Ovary (tissue), 7 donors: ENCODE measurements at regions not wholly inside any gene's neighbourhood (a gene's known extent, or its start where the extent isn't known, plus 50 kb on each side); places are given as distances from the start of the nearest gene placed in this dataset.

Source experiments
- DNase-seq, 5 donors: peaks; one replicate each; pipeline ENCODE4 v3.0.0-alpha.2; 2019 to 2020
- H3K27ac ChIP-seq, 2 donors: fragments of 200-600 bp; one replicate each; pipeline versions ENCODE4 v1.5.1 to v1.8.0; 2019 to 2022
- H3K27me3 ChIP-seq: fragments of 200-600 bp; one replicate; pipeline ENCODE4 v1.8.0; 2022
- H3K36me3 ChIP-seq: fragments of 200-600 bp; sonication (generic); one replicate; pipeline ENCODE4 v1.5.1; 2019
- H3K4me1 ChIP-seq: one replicate; pipeline ENCODE4 v1.8.1; 2013; ENCODE audit warnings: mild to moderate bottlenecking, moderate library complexity; ENCODE audit not compliant: insufficient read depth
- H3K4me3 ChIP-seq: fragments of 200-600 bp; sonication (generic); one replicate; pipeline ENCODE4 v1.5.1; 2017
- H3K9me3 ChIP-seq, 2 donors: fragments of 200-600 bp in 1 of 2; sonication (generic) in 1 of 2; one replicate each; pipeline versions ENCODE4 v1.5.1 to v1.8.1; 2013 to 2019; ENCODE audit warnings: mild to moderate bottlenecking in 1 of 2, moderate library complexity in 1 of 2
- EP300 ChIP-seq: sonication (generic); formaldehyde crosslinking; IDR thresholded peaks from one replicate; pipeline ENCODE4 v1.6.1; 2017; ENCODE audit warnings: antibody characterized with exemption
- POLR2A ChIP-seq: fragments of 450-650 bp; IDR thresholded peaks from one replicate; pipeline ENCODE4 v1.6.1; 2017; ENCODE audit warnings: antibody characterized with exemption, mild to moderate bottlenecking, moderate library complexity
- WGBS, 3 donors: extraction: QIAGEN DNeasy Blood & Tissue Kit in 1 of 3; methylation state at CpG; one replicate each; pipeline versions ENCODE4 v1.1.5 to v1.1.7; 2013 to 2017; 5-methylcytosine and 5-hydroxymethylcytosine counted together
- intact Hi-C, 4 donors: fragments of 100-400 bp; cut with DNase I; formaldehyde crosslinking; loops; one replicate each; pipeline versions ENCODE4 v1.11.0 to v1.15.1; 2022 to 2023
- TF ChIP-seq, protein P1 (sequence below), 3 donors: fragments of 450-650 bp in 2 of 3; fragments of 200-600 bp in 1 of 3; IDR thresholded peaks; one replicate each; pipeline versions ENCODE4 v1.5.1 to v1.8.0; 2016 to 2022; ENCODE audit warnings: antibody characterized with exemption in 3 of 3, mild to moderate bottlenecking in 1 of 3
- donor health status: DM: no; HTN: no; CAD: no; lungs with moderate emphysema.
- donor health status: DM: no; HTN: no; CAD: no.
- donor health status: Bipolar disorder and iron deficiency.
- donor health status: DM: no; HTN: no; CAD: no.
- donor health status: DM: yes; HTN: yes; CAD: no.

DNA sequence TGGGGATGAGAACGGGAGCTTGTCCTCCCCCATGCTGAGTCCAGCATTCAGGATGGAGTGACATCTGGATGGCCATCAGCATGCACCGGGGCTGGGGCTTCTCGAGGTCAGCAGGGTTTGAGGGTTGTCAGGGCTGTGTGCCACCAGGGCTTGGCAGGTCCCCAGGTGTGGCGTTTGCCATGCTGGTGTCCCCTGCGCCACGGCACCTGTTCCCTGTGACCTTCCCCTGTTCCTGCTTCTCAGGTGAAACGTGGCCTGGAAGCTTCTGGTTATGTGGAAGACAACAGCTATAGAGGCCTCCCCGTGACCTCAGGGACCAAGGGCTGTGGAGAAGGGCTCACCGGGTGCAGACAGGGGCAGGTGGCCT, 152.4 kb downstream of the KIF26A start:
- DNase-seq: peak; percentile 5 to 32 (median 18)
- WGBS, 3 donors: 76 to 83% (median 76%) methylated on average over 9 of the region's 9 CpGs
- no peak overlapping the region for H3K27ac ChIP-seq

DNA sequence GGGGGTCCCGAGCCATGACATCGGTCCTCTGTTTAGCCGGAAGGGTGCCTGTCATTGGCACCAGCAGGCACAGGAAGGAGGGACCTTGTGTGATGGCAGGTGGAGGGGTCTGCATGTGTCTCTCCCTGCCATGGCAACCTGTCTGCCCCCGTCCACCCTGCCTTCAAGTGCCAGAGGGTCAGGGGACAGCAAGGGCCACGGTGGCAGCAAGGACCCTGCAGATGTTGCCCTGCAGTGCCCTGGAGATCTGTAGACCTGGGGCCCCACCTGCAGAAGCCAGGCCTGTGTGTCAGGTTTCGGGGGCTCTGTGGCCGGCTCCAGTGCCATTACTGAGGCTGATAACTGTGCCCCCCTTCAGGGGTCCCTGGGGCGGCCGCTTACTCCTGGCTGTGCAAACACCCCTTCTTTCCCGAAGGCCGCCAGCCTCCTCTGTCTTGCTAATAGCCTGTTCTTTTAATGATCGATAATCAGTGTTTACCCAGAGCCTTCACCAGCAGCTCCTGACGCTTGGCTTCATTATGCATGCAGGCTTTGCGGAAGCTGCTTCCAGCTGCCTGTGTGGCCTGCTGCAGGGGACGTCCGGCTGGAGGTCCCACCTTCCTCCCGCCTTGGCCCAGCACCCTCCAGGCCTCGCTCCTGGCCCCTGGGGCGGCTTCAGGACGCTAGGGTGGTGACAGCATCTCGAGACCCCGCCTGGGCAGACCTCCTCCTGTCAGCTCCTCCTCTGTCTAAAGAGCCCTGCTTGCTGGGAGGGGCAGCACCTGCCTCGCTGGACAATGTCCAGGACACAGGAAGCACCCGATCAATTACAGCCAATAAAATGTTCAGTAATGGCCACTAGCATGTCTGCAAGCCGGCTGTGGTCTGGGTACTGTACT, 153.0 kb downstream of the KIF26A start:
- TF ChIP-seq POLR2A (no peak), EP300 (no peak)
- TF ChIP-seq, protein P1, sequence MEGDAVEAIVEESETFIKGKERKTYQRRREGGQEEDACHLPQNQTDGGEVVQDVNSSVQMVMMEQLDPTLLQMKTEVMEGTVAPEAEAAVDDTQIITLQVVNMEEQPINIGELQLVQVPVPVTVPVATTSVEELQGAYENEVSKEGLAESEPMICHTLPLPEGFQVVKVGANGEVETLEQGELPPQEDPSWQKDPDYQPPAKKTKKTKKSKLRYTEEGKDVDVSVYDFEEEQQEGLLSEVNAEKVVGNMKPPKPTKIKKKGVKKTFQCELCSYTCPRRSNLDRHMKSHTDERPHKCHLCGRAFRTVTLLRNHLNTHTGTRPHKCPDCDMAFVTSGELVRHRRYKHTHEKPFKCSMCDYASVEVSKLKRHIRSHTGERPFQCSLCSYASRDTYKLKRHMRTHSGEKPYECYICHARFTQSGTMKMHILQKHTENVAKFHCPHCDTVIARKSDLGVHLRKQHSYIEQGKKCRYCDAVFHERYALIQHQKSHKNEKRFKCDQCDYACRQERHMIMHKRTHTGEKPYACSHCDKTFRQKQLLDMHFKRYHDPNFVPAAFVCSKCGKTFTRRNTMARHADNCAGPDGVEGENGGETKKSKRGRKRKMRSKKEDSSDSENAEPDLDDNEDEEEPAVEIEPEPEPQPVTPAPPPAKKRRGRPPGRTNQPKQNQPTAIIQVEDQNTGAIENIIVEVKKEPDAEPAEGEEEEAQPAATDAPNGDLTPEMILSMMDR (IDR thresholded peaks at IDR 0.05): no peak
- Histone ChIP-seq H3K4me3 (no peak overlapping the region), H3K9me3 (no peaks in the 10 kb centered on the region), H3K27me3 (no peaks in the 10 kb centered on the region), H3K36me3 (no peaks in the 10 kb centered on the region), H3K27ac (no peak overlapping the region), H3K4me1 (peaks cover 6% of the 10 kb centered on the region)
- 52 to 64% (median 60%) methylated on average over 21 to 25 of the region's 25 CpGs for WGBS, 3 donors
- DNase-seq: peak; percentile 6 to 27 (median 15)
- intact Hi-C loops: loop anchor here in 1 of 4 donors (10.0 kb wide), 1 partner anchor 67 kb away; no protein-coding TSS in a partner anchor

More for the DNA sequence above, 152.4 kb downstream of the KIF26A start:
- TF ChIP-seq POLR2A: no peak
- TF ChIP-seq EP300: no peak
- TF ChIP-seq, protein P1 (IDR thresholded peaks at IDR 0.05): no peak
- intact Hi-C loops: loop anchor here in 1 of 4 donors (10.0 kb wide), 1 partner anchor 66 kb away; no protein-coding TSS in a partner anchor
- Histone ChIP-seq H3K9me3 (no peaks in the 10 kb centered on the region), H3K36me3 (no peaks in the 10 kb centered on the region), H3K4me3 (no peak overlapping the region), H3K4me1 (peaks cover 2% of the 10 kb centered on the region), H3K27me3 (no peaks in the 10 kb centered on the region)

DNA sequence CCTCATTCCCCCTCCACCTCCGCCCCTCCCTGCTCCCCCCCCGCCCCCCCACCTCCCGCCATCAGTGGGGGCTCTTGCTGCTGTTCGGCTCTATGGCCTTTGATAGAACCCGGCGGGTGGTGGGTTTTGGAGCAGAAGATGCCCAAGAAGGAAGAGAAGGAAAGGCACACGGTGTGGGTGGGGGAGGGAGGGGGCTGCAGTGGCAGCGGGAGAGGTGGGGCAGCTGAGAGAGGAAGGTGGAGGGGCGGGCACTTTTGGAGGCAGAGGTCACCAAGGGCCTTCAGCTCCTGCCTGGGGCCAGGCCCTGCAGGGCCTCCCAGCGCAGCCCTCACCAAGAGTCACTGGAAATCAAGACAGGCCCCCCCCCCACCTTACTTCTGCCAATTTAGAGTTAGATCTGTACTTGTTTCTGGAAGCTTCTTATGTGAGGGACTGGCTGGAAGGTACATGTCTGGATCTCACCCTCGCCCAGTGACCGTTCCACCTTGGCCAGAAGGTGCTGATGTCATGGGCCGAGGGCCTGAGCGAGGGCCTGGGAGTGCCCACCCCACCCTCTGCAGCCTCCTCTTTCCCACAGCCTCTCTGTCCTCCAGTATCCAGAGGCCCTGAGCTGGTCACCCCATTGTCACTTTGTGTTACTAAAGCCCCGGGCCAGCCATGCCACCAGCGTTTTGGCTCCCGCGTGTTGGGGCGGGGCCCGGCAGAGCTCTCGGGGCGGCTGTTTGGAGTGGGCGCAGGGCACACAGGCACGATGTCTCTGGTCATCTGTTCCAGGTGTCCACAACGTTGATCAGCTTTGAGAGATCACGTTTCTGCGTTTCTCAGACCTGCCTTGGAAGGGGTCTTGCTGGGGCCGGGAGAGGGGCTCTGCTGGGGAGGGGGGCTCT, 153.9 kb downstream of the KIF26A start:
- intact Hi-C loops: loop anchor here in 1 of 4 donors (10.0 kb wide), 1 partner anchor 68 kb away; no protein-coding TSS in a partner anchor

More for the DNA sequence above, 153.9 kb downstream of the KIF26A start:
- DNase-seq: peak; percentile 4 to 26 (median 14)
- no peaks in the 10 kb centered on the region for H3K27me3 ChIP-seq
- no peak overlapping the region for H3K4me3 ChIP-seq
- no peak overlapping the region for H3K27ac ChIP-seq
- peaks cover 12% of the 10 kb centered on the region for H3K4me1 ChIP-seq
- WGBS, 3 donors: 68 to 71% (median 69%) methylated on average over 27 to 28 of the region's 28 CpGs
- TF ChIP-seq POLR2A (no peak), EP300 (no peak)
- TF ChIP-seq, protein P1 (IDR thresholded peaks at IDR 0.05): no peak
- H3K36me3 ChIP-seq: no peaks in the 10 kb centered on the region
- H3K9me3 ChIP-seq: no peaks in the 10 kb centered on the region
